HepG2 (cell line): ENCODE measurements at regions not wholly inside any gene's neighbourhood (a gene's known extent, or its start where the extent isn't known, plus 50 kb on each side); places are given as distances from the start of the nearest gene placed in this dataset.

Experiments
- NFYC ChIP-seq: IDR thresholded peaks from 2 replicates; pipeline ENCODE4 v1.6.1; 2016; ENCODE audit warnings: missing genetic modification reagents, missing compliant biosample characterization
- ZNF34 ChIP-seq: sonication (generic); formaldehyde crosslinking; IDR thresholded peaks from 2 replicates; pipeline ENCODE4 v1.4.0; 2020; ENCODE audit warnings: mild to moderate bottlenecking, missing genetic modification reagents, borderline replicate concordance
- TF ChIP-seq, protein P1 (sequence below): IDR thresholded peaks from 2 replicates; pipeline ENCODE4 v1.4.0; 2020; ENCODE audit warnings: mild to moderate bottlenecking, missing genetic modification reagents
- TF ChIP-seq, protein P2 (sequence below): fragments of 450-650 bp; IDR thresholded peaks from 2 replicates; pipeline ENCODE4 v1.6.1; 2017; ENCODE audit warnings: mild to moderate bottlenecking
- TF ChIP-seq, protein P3 (sequence below): sonication (generic); formaldehyde crosslinking; conservative IDR thresholded peaks from 2 replicates; pipeline ENCODE4 v1.4.0; 2020; ENCODE audit warnings: missing genetic modification reagents
- TF ChIP-seq, protein P4 (sequence below): sonication (generic); formaldehyde crosslinking; conservative IDR thresholded peaks from 2 replicates; pipeline ENCODE4 v1.4.0; 2020; ENCODE audit warnings: missing genetic modification reagents

DNA sequence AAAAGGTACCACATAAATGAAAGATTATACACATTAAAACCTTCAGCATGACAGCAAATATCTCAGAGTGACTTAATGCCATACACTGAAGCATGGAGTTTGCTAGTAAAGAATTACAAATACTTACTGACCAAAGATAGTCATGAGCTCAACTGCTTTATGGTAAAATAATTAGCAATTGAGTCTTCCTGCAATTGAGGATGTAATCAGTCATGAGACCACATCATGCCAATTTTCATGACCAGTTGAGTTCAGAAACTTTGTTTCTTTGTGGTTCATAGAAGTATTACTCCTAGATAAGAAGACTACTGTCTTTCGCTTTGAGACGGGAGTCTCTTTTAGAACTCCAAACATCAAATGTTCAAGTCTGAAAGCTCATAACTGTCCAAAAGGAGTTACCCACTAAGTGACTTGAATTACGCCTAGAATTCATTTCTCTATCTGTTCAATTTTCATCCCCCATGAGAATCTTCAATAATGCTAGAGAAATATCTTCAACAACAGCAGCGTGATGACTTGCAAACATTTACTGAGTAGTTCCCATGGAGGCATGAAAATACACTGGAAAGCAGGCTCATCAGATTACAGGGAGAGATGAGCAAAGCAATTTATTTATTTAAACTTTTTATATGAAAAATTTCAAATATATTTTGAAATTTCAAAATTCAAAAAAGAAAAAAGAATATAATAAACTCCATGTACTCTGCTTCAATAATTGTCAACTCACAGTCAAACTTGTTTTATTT, 120.0 kb downstream of the BTG1 start (continued):
- TF ChIP-seq, protein P1, sequence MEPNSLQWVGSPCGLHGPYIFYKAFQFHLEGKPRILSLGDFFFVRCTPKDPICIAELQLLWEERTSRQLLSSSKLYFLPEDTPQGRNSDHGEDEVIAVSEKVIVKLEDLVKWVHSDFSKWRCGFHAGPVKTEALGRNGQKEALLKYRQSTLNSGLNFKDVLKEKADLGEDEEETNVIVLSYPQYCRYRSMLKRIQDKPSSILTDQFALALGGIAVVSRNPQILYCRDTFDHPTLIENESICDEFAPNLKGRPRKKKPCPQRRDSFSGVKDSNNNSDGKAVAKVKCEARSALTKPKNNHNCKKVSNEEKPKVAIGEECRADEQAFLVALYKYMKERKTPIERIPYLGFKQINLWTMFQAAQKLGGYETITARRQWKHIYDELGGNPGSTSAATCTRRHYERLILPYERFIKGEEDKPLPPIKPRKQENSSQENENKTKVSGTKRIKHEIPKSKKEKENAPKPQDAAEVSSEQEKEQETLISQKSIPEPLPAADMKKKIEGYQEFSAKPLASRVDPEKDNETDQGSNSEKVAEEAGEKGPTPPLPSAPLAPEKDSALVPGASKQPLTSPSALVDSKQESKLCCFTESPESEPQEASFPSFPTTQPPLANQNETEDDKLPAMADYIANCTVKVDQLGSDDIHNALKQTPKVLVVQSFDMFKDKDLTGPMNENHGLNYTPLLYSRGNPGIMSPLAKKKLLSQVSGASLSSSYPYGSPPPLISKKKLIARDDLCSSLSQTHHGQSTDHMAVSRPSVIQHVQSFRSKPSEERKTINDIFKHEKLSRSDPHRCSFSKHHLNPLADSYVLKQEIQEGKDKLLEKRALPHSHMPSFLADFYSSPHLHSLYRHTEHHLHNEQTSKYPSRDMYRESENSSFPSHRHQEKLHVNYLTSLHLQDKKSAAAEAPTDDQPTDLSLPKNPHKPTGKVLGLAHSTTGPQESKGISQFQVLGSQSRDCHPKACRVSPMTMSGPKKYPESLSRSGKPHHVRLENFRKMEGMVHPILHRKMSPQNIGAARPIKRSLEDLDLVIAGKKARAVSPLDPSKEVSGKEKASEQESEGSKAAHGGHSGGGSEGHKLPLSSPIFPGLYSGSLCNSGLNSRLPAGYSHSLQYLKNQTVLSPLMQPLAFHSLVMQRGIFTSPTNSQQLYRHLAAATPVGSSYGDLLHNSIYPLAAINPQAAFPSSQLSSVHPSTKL (CRISPR knock-in tag), result no peak
- TF ChIP-seq, protein P2, sequence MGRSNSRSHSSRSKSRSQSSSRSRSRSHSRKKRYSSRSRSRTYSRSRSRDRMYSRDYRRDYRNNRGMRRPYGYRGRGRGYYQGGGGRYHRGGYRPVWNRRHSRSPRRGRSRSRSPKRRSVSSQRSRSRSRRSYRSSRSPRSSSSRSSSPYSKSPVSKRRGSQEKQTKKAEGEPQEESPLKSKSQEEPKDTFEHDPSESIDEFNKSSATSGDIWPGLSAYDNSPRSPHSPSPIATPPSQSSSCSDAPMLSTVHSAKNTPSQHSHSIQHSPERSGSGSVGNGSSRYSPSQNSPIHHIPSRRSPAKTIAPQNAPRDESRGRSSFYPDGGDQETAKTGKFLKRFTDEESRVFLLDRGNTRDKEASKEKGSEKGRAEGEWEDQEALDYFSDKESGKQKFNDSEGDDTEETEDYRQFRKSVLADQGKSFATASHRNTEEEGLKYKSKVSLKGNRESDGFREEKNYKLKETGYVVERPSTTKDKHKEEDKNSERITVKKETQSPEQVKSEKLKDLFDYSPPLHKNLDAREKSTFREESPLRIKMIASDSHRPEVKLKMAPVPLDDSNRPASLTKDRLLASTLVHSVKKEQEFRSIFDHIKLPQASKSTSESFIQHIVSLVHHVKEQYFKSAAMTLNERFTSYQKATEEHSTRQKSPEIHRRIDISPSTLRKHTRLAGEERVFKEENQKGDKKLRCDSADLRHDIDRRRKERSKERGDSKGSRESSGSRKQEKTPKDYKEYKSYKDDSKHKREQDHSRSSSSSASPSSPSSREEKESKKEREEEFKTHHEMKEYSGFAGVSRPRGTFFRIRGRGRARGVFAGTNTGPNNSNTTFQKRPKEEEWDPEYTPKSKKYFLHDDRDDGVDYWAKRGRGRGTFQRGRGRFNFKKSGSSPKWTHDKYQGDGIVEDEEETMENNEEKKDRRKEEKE, result no peak
- TF ChIP-seq, protein P3, sequence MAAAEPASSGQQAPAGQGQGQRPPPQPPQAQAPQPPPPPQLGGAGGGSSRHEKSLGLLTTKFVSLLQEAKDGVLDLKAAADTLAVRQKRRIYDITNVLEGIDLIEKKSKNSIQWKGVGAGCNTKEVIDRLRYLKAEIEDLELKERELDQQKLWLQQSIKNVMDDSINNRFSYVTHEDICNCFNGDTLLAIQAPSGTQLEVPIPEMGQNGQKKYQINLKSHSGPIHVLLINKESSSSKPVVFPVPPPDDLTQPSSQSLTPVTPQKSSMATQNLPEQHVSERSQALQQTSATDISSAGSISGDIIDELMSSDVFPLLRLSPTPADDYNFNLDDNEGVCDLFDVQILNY, result no peak
- TF ChIP-seq, protein P4, sequence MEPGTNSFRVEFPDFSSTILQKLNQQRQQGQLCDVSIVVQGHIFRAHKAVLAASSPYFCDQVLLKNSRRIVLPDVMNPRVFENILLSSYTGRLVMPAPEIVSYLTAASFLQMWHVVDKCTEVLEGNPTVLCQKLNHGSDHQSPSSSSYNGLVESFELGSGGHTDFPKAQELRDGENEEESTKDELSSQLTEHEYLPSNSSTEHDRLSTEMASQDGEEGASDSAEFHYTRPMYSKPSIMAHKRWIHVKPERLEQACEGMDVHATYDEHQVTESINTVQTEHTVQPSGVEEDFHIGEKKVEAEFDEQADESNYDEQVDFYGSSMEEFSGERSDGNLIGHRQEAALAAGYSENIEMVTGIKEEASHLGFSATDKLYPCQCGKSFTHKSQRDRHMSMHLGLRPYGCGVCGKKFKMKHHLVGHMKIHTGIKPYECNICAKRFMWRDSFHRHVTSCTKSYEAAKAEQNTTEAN (CRISPR knock-in tag), result no peak
- TF ChIP-seq ZNF34 (CRISPR knock-in tag), result no peak
- TF ChIP-seq NFYC (CRISPR knock-in tag), result no peak
